Activated CD8-positive, alpha-beta T cell treated with anti-CD3 and anti-CD28 coated beads for 36 hours (primary cell): ENCODE measurements at regions not wholly inside any gene's neighbourhood (a gene's known extent, or its start where the extent isn't known, plus 50 kb on each side); places are given as distances from the start of the nearest gene placed in this dataset.

ENCODE experiments used
- ATAC-seq: fragments of 200-7000 bp; cut with Tn5 transposase; one replicate; pipeline ENCODE4 v1.10.0; 2021; ENCODE audit warnings: mild to moderate bottlenecking, moderate library complexity
- CTCF ChIA-PET: fragments of 350-600 bp; sonication (Branson Sonifier 250); formaldehyde crosslinking; loops from one replicate; lab custom pipeline; 2021; ENCODE audit warnings: antibody characterized with exemption; lab: Charles Lee
- POLR2A ChIA-PET: fragments of 350-600 bp; sonication (Branson Sonifier 250); formaldehyde crosslinking; loops from one replicate; lab custom pipeline; 2021; ENCODE audit warnings: antibody characterized with exemption; lab: Charles Lee
- DNase-seq: peaks from one replicate; pipeline ENCODE4 v3.0.0-alpha.2; 2020
- H3K27ac Mint-ChIP-seq: one replicate; pipeline ENCODE4 v1.8.0; 2021; ENCODE audit warnings: mild to moderate bottlenecking, mixed read lengths
- H3K27me3 Mint-ChIP-seq: one replicate; pipeline ENCODE4 v1.8.0; 2021; ENCODE audit warnings: mixed read lengths
- H3K36me3 Mint-ChIP-seq: one replicate; pipeline ENCODE4 v1.8.0; 2021; ENCODE audit warnings: low read depth, mixed read lengths
- H3K4me1 Mint-ChIP-seq: one replicate; pipeline ENCODE4 v1.8.0; 2021; ENCODE audit warnings: low read depth, mixed read lengths
- H3K4me3 Mint-ChIP-seq: one replicate; pipeline ENCODE4 v1.8.0; 2021; ENCODE audit warnings: mild to moderate bottlenecking, moderate library complexity, mixed read lengths
- H3K9me3 Mint-ChIP-seq: one replicate; pipeline ENCODE4 v1.8.0; 2021; ENCODE audit warnings: mixed read lengths
- CTCF ChIP-seq: fragments of 200-600 bp; IDR thresholded peaks from one replicate; pipeline ENCODE4 v1.8.0; 2022; ENCODE audit warnings: antibody characterized with exemption, mild to moderate bottlenecking
- intact Hi-C: fragments of 100-400 bp; cut with micrococcal nuclease; formaldehyde crosslinking; loops from one replicate; pipeline ENCODE4 v1.10.0; 2022

DNA sequence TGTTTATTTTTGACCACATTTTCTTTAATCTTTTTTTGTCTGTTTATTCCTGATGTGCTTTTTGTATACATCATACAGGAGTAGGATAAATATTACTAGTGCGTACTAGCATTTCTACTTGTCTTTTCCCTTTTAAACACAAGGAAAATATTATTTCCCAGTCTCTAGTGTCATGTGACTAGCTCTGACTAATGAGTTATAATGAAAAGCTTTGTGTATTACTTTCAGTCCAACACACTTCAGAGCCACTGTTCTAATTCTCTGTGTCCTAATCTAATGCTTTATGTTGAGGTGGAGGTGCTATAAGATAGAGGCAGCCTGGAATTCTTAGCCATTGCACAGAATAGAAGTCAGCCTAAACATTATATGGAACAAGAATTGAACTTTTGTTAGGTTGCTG, 65.0 kb upstream of the RAB18 start:
- no peak for TF ChIP-seq CTCF
- ATAC-seq (no peak), DNase-seq (no peak)
- POLR2A ChIA-PET: interaction anchor here (0.6 kb wide), 1 partner anchor 143 kb away, joined by 3 read pairs; no protein-coding TSS in a partner anchor
- peaks cover 2% of the 10 kb centered on the region for H3K27me3 Mint-ChIP-seq
- no peaks in the 10 kb centered on the region for H3K9me3 Mint-ChIP-seq
- CTCF ChIA-PET: no interaction called here
- intact Hi-C loops: no loop called here
- H3K4me3 Mint-ChIP-seq: no peak overlapping the region
- H3K4me1 Mint-ChIP-seq: no peaks in the 10 kb centered on the region
- no peaks in the 10 kb centered on the region for H3K36me3 Mint-ChIP-seq
- no peak overlapping the region for H3K27ac Mint-ChIP-seq

DNA sequence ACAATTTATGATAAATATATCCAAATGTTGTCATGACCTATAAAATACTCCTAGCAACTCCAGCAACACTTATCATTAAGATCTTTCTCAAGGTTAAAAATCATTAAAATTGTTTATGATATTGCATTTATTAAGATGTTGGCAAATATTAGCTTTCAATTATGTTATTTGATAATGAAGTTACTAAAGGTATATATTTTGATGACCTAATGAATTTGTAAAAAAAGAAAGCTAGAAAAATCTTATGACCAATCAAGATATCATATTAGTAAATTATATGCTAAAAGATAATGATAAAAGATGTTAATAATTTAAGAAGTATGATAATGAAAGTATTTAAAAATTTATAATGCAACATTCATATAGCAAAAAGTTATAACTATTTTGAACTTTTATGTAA, 66.3 kb upstream of the RAB18 start:
- DNase-seq (no peak), ATAC-seq (no peak)
- CTCF ChIA-PET: no interaction called here
- Mint-ChIP-seq H3K4me3 (no peak overlapping the region), H3K36me3 (no peaks in the 10 kb centered on the region), H3K27me3 (peaks cover 3% of the 10 kb centered on the region), H3K27ac (no peak overlapping the region), H3K4me1 (no peaks in the 10 kb centered on the region), H3K9me3 (no peaks in the 10 kb centered on the region)
- POLR2A ChIA-PET: no interaction called here
- intact Hi-C loops: no loop called here
- no peak for TF ChIP-seq CTCF

GRCh38 chr10:27436710-27437109, 67.4 kb upstream of the RAB18 start:
- H3K4me1 Mint-ChIP-seq: no peaks in the 10 kb centered on the region
- ChIA-PET CTCF (interaction anchor here (0.6 kb wide), 1 partner anchor 65 kb away, joined by 4 read pairs; no protein-coding TSS in a partner anchor), POLR2A (no interaction called here)
- no peaks in the 10 kb centered on the region for H3K36me3 Mint-ChIP-seq
- no peak overlapping the region for H3K4me3 Mint-ChIP-seq
- no peak for TF ChIP-seq CTCF
- DNase-seq (no peak), ATAC-seq (no peak)
- peaks cover 3% of the 10 kb centered on the region for H3K27me3 Mint-ChIP-seq
- H3K9me3 Mint-ChIP-seq: no peaks in the 10 kb centered on the region
- intact Hi-C loops: no loop called here
- no peak overlapping the region for H3K27ac Mint-ChIP-seq

GRCh38 chr10:27433976-27434375, 70.1 kb upstream of the RAB18 start:
- Mint-ChIP-seq H3K9me3 (no peaks in the 10 kb centered on the region), H3K27ac (no peak overlapping the region), H3K4me1 (no peaks in the 10 kb centered on the region), H3K36me3 (no peaks in the 10 kb centered on the region), H3K27me3 (peaks cover 3% of the 10 kb centered on the region), H3K4me3 (no peak overlapping the region)
- ATAC-seq (no peak), DNase-seq (no peak)
- TF ChIP-seq CTCF: no peak
- intact Hi-C loops: no loop called here
- POLR2A ChIA-PET: no interaction called here
- CTCF ChIA-PET: no interaction called here

GRCh38 chr10:27426948-27427467, 77.1 kb upstream of the RAB18 start:
- intact Hi-C loops: no loop called here
- no peak for ATAC-seq
- TF ChIP-seq CTCF: no peak
- H3K4me1 Mint-ChIP-seq: no peaks in the 10 kb centered on the region
- no peak for DNase-seq
- H3K4me3 Mint-ChIP-seq: no peak overlapping the region
- POLR2A ChIA-PET: no interaction called here
- CTCF ChIA-PET: interaction anchor here (1.2 kb wide), 1 partner anchor 25 kb away, joined by 3 read pairs; no protein-coding TSS in a partner anchor
- H3K9me3 Mint-ChIP-seq: no peaks in the 10 kb centered on the region
- H3K27me3 Mint-ChIP-seq: no peaks in the 10 kb centered on the region
- H3K27ac Mint-ChIP-seq: no peak overlapping the region
- no peaks in the 10 kb centered on the region for H3K36me3 Mint-ChIP-seq
